ENCODE measurements at regions not wholly inside any gene's neighbourhood (a gene's known extent, or its start where the extent isn't known, plus 50 kb on each side); places are given as distances from the start of the nearest gene placed in this dataset.

- no peak overlapping the region for H3K9ac ChIP-seq
- no peak overlapping the region for H3K4me2 ChIP-seq (ENCODE audit: unreplicated experiment)
- H3K27ac ChIP-seq: no peak overlapping the region
- no peak overlapping the region for H2AFZ ChIP-seq
- no peaks in the 10 kb centered on the region for H4K20me1 ChIP-seq (ENCODE audit: insufficient read depth)
- in situ Hi-C loops (cut with MboI): no loop called here
- H3K9me3 ChIP-seq (ENCODE audit: low read depth): peaks cover 7% of the 10 kb centered on the region
- H3F3A ChIP-seq (ENCODE audit: insufficient read depth): no peaks in the 10 kb centered on the region
- no peaks in the 10 kb centered on the region for H3K36me3 ChIP-seq (ENCODE audit: low read depth)
- H3K4me3 ChIP-seq: no peak overlapping the region
- no peaks in the 10 kb centered on the region for H3K79me2 ChIP-seq (ENCODE audit: insufficient read depth)
- no peaks in the 10 kb centered on the region for H3K9me2 ChIP-seq (ENCODE audit: insufficient read depth)
- no peaks in the 10 kb centered on the region for H3K27me3 ChIP-seq (replicated peaks; ENCODE audit: insufficient read depth)
- no peak for TF ChIP-seq EZH2 (IDR thresholded peaks at IDR 0.05; ENCODE audit: insufficient read depth, poor library complexity, severe bottlenecking)
- TF ChIP-seq EZH2phosphoT487 (IDR thresholded peaks at IDR 0.05; ENCODE audit: insufficient read depth, low read depth): no peak
- no peaks in the 10 kb centered on the region for H3K4me1 ChIP-seq (ENCODE audit: insufficient read depth)
- DNase-seq: no peak
These were observed 138.3 kb upstream of the NRXN1 start for GRCh38 chr2:51170273-51170672.

- Histone ChIP-seq H3K9me3 (ENCODE audit: low read depth) (no peaks in the 10 kb centered on the region), H3K27ac (no peak overlapping the region), H4K20me1 (ENCODE audit: insufficient read depth) (no peaks in the 10 kb centered on the region), H3K9me2 (ENCODE audit: insufficient read depth) (no peaks in the 10 kb centered on the region), H3K4me2 (ENCODE audit: unreplicated experiment) (no peak overlapping the region), H3K27me3 (replicated peaks; ENCODE audit: insufficient read depth) (no peaks in the 10 kb centered on the region), H3K9ac (no peak overlapping the region), H3F3A (ENCODE audit: insufficient read depth) (no peaks in the 10 kb centered on the region), H3K79me2 (ENCODE audit: insufficient read depth) (no peaks in the 10 kb centered on the region), H3K36me3 (ENCODE audit: low read depth) (no peaks in the 10 kb centered on the region), H2AFZ (no peak overlapping the region), H3K4me3 (no peak overlapping the region), H3K4me1 (ENCODE audit: insufficient read depth) (no peaks in the 10 kb centered on the region)
- TF ChIP-seq EZH2 (IDR thresholded peaks at IDR 0.05; ENCODE audit: insufficient read depth, poor library complexity, severe bottlenecking): no peak
- WGBS, 2 experiments (ENCODE audit: low coverage in 1 of 2, low lambda C conversion rate in 2 of 2, missing lambda C conversion rate in 2 of 2): 11 to 12% methylated on average over 6 of the region's 6 CpGs
- no peak for DNase-seq
- in situ Hi-C loops (cut with MboI): no loop called here
These were observed 133.8 kb upstream of the NRXN1 start for GRCh38 chr2:51165534-51166260.

GRCh38 chr2:51158251-51158650 is 126.3 kb upstream of the NRXN1 start:
- H3K4me1 ChIP-seq (ENCODE audit: insufficient read depth): no peaks in the 10 kb centered on the region
- TF ChIP-seq EZH2 (IDR thresholded peaks at IDR 0.05; ENCODE audit: insufficient read depth, poor library complexity, severe bottlenecking) (no peak), EZH2phosphoT487 (IDR thresholded peaks at IDR 0.05; ENCODE audit: insufficient read depth, low read depth) (no peak)
- H3K27me3 ChIP-seq (replicated peaks; ENCODE audit: insufficient read depth): no peaks in the 10 kb centered on the region
- H3F3A ChIP-seq (ENCODE audit: insufficient read depth): no peaks in the 10 kb centered on the region
- H3K4me2 ChIP-seq (ENCODE audit: unreplicated experiment): no peak overlapping the region
- H2AFZ ChIP-seq: no peak overlapping the region
- no peak overlapping the region for H3K4me3 ChIP-seq
- H3K9ac ChIP-seq: no peak overlapping the region
- no peaks in the 10 kb centered on the region for H3K36me3 ChIP-seq (ENCODE audit: low read depth)
- DNase-seq: no peak
- in situ Hi-C loops (cut with MboI): no loop called here
- H3K9me2 ChIP-seq (ENCODE audit: insufficient read depth): no peaks in the 10 kb centered on the region
- H4K20me1 ChIP-seq (ENCODE audit: insufficient read depth): no peaks in the 10 kb centered on the region
- H3K27ac ChIP-seq: no peak overlapping the region
- no peaks in the 10 kb centered on the region for H3K9me3 ChIP-seq (ENCODE audit: low read depth)
- H3K79me2 ChIP-seq (ENCODE audit: insufficient read depth): no peaks in the 10 kb centered on the region
- WGBS, 2 experiments (ENCODE audit: low coverage in 1 of 2, low lambda C conversion rate in 2 of 2, missing lambda C conversion rate in 2 of 2): 28 to 37% methylated on average over 1 of the region's 1 CpG

GRCh38 chr2:51153236-51153635 is 121.3 kb upstream of the NRXN1 start:
- Histone ChIP-seq H3K4me3 (no peak overlapping the region), H3K4me2 (ENCODE audit: unreplicated experiment) (no peak overlapping the region), H3K27me3 (replicated peaks; ENCODE audit: insufficient read depth) (no peaks in the 10 kb centered on the region), H3K27ac (no peak overlapping the region), H3K9ac (no peak overlapping the region), H3K9me2 (ENCODE audit: insufficient read depth) (no peaks in the 10 kb centered on the region), H4K20me1 (ENCODE audit: insufficient read depth) (no peaks in the 10 kb centered on the region), H3K79me2 (ENCODE audit: insufficient read depth) (no peaks in the 10 kb centered on the region), H3K9me3 (ENCODE audit: low read depth) (no peaks in the 10 kb centered on the region), H3K4me1 (ENCODE audit: insufficient read depth) (no peaks in the 10 kb centered on the region), H3K36me3 (ENCODE audit: low read depth) (no peaks in the 10 kb centered on the region), H3F3A (ENCODE audit: insufficient read depth) (no peaks in the 10 kb centered on the region), H2AFZ (no peak overlapping the region)
- in situ Hi-C loops (cut with MboI): no loop called here
- DNase-seq: no peak
- no peak for TF ChIP-seq EZH2 (IDR thresholded peaks at IDR 0.05; ENCODE audit: insufficient read depth, poor library complexity, severe bottlenecking)
- TF ChIP-seq EZH2phosphoT487 (IDR thresholded peaks at IDR 0.05; ENCODE audit: insufficient read depth, low read depth): no peak

Data from GM23248 (cell line).